ENCODE measurements at regions not wholly inside any gene's neighbourhood (a gene's known extent, or its start where the extent isn't known, plus 50 kb on each side); places are given as distances from the start of the nearest gene placed in this dataset.
"Not testable (repeated sequence)": the region's sequence is repeated elsewhere in the genome, so short reads cannot be mapped to it uniquely, and the experiment has no call there.

DNA sequence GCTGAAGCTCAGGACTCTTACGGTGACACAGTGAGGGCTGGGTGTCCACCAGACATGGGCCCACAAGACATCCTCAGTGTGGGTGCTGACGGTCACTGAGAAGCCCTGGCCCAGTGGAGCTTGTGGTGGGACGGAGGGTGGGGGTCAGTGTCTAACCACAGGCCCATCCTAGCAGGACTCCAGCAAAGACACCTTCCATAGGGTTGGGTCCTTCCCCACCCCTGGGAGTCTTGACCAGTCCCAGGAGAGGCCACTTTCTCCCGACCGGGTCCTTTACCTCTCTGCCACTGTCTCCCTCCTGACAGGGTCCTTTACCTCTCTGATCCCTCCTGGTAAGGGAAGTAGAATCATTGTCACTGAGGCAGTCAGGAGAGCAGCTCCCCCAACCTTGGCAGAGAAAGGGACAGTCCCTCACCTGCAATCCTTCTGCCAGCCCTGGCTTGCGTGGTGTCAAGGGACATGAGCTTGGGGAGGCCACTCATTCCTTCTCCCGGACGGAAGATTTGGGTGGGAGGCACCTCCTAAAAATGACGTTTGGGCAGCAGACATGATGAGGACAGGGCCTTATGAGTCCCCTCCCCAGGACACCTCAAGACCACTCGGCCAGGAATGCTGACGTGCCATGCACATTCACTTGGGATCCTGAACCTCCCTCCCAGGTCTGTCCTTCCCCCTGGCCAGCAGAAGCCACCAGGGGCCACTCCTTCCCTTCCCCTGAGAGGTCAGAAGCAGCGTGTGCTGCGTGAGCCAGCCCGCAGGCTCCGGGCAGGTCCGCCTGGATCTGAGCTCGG lies 91.5 kb upstream of the FGF3 start:
- Mint-ChIP-seq H3K36me3 (ENCODE audit: low read depth) (no peaks in the 10 kb centered on the region), H3K4me3 (no peak overlapping the region), H3K27ac (no peak overlapping the region), H3K4me1 (ENCODE audit: low read depth) (no peaks in the 10 kb centered on the region), H3K27me3 (ENCODE audit: low read depth) (no peaks in the 10 kb centered on the region), H3K9me3 (ENCODE audit: insufficient read depth) (no peaks in the 10 kb centered on the region)
- CTCF ChIA-PET = interaction anchor here (1.2 kb wide), 1 partner anchor 232 kb away, joined by 3 read pairs; no protein-coding TSS in a partner anchor
- no peak for DNase-seq
- no peak for ATAC-seq
- POLR2A ChIA-PET = no interaction called here

DNA sequence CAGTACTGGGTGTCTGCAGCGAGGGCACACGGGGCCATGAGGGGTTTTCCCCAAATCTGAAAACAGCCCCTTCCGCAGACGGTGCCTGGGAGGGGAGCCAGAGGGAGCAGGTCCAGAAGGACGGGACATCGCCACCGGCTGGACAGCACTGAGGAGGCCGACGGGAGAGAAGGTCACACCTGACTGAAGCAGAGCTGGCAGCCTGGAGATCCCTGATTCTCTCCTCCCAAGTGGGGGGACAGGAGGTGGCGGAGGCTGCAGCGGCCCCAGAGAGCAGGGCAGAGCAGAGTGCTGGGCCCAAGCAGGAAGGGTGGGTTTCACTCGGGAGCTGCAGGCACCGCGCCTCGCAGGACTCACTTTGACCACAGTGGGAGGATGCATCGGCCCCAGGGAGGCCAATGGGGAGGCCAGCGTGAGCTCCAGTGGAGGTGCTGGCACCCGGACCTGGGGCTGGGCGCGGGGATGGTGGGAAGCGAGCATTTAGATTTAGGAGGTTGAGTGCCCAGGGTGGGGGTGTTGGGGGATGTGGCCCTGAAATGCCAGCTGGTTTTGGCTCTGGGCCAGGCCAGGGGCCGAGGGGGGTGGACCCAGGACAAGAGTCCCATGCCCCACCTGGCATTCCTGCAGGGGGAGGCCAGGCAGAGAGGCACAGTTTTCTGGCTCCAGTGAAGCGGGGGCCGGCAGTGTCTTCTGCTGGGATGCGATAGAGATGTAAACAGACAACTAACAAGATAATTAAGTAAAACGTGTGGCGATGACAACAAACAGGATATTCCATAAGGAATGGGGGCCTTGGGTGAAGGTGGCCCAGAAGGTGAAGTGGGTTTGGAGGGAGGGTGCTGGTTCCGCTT lies 92.3 kb upstream of the FGF3 start:
- ChIA-PET CTCF (no interaction called here), POLR2A (no interaction called here)
- Mint-ChIP-seq H3K27ac (no peak overlapping the region), H3K27me3 (ENCODE audit: low read depth) (no peaks in the 10 kb centered on the region), H3K36me3 (ENCODE audit: low read depth) (no peaks in the 10 kb centered on the region), H3K4me3 (no peak overlapping the region), H3K4me1 (ENCODE audit: low read depth) (no peaks in the 10 kb centered on the region), H3K9me3 (ENCODE audit: insufficient read depth) (no peaks in the 10 kb centered on the region)
- DNase-seq = no peak
- no peak for ATAC-seq

DNA sequence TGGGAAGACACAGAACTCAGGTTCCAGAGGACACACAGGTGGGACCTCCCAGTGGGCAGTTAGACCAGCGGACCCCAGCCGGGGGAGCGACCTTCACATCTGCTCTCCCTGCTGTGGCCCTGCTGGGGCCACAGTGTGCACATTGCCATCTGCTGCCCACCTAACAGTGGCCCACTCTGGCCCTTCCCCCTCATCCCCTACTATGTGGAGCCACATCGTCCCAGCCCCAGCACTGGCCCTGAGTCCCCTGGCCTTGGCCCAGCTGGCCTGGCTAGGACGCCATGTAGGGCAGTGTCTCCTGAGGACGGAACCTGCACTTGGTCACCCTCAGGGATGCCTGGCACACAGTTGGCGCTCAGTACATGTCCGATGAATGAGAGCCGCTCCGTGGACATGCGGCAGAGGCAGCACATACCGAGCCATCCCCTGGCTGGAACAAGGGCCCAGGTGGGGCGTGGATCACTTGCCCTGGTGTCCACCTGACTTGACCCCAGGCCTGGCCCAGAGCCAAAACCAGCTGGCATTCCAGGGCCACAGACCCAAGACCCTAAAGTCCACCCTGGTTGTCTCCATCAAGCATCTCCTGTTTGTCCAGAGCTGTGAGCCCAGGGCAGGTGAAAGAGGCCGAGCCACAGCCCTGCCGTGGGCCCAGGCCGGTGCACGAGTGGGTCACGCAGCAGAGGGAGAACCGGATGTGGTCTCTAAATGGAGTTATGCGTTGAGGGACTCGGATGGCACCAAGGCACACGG lies 93.1 kb upstream of the FGF3 start:
- Mint-ChIP-seq H3K4me1 (ENCODE audit: low read depth) (no peaks in the 10 kb centered on the region), H3K9me3 (ENCODE audit: insufficient read depth) (no peaks in the 10 kb centered on the region), H3K4me3 (no peak overlapping the region), H3K27me3 (ENCODE audit: low read depth) (no peaks in the 10 kb centered on the region), H3K36me3 (ENCODE audit: low read depth) (no peaks in the 10 kb centered on the region), H3K27ac (no peak overlapping the region)
- ATAC-seq (no peak), DNase-seq (no peak)
- ChIA-PET POLR2A (no interaction called here), CTCF (interaction anchor here (0.8 to 1.2 kb wide), 3 partner anchors 8 to 287 kb away, joined by 3 read pairs; no protein-coding TSS in a partner anchor)

GRCh38 chr11:69912911-69913451 lies 93.8 kb upstream of the FGF3 start:
- no peaks in the 10 kb centered on the region for H3K27me3 Mint-ChIP-seq (ENCODE audit: low read depth)
- no peaks in the 10 kb centered on the region for H3K4me1 Mint-ChIP-seq (ENCODE audit: low read depth)
- H3K9me3 Mint-ChIP-seq (ENCODE audit: insufficient read depth) = no peaks in the 10 kb centered on the region
- ChIA-PET POLR2A (no interaction called here), CTCF (interaction anchor here (0.8 to 1.2 kb wide), 3 partner anchors 9 to 286 kb away, joined by 3 read pairs; no protein-coding TSS in a partner anchor)
- no peak overlapping the region for H3K27ac Mint-ChIP-seq
- H3K36me3 Mint-ChIP-seq (ENCODE audit: low read depth) = no peaks in the 10 kb centered on the region
- DNase-seq (peak; percentile 34), ATAC-seq (no peak)
- no peak overlapping the region for H3K4me3 Mint-ChIP-seq

DNA sequence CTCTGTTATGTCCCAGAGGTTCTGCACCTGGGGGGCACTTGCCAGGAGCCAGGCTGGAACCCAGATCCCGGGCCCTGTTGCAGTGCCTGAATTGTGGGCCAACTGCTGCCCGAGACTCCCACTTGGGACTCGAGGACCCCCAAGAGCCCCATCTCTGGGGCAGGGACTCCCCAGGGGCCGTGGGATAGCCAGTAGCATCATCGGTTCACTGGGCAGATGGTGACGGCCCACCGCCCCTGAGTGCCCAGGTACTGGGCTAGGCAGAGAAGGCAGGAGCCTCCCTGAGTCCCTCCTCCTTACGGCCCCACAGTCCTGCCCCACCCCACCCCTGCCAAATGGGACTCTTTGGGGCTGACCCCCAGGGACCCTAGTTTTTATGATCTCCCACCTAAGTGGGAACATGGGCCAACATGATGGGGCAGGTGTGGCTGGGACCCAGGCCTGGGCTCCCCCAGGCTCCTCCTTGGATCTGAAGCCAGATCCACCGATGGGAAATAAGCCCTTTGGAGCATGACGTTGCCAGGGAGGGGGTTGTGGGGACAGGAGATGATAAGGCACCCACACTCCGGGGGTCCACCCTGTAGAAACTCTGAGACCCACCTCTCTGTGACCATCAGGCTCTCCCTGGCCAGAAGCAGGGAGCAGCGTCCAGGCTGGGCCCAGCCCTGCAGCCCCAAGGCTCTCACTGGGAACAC lies 94.5 kb upstream of the FGF3 start:
- Mint-ChIP-seq H3K4me3 (no peak overlapping the region), H3K9me3 (ENCODE audit: insufficient read depth) (no peaks in the 10 kb centered on the region), H3K36me3 (ENCODE audit: low read depth) (no peaks in the 10 kb centered on the region), H3K27me3 (ENCODE audit: low read depth) (no peaks in the 10 kb centered on the region), H3K4me1 (ENCODE audit: low read depth) (no peaks in the 10 kb centered on the region), H3K27ac (no peak overlapping the region)
- CTCF ChIA-PET = interaction anchor here (1.1 to 1.2 kb wide), 2 partner anchors 9 to 283 kb away, joined by 3 read pairs; no protein-coding TSS in a partner anchor
- no peak for ATAC-seq
- no peak for DNase-seq
- POLR2A ChIA-PET = no interaction called here

GRCh38 chr11:69914286-69915150 lies 95.3 kb upstream of the FGF3 start:
- H3K9me3 Mint-ChIP-seq (ENCODE audit: insufficient read depth) = no peaks in the 10 kb centered on the region
- no peaks in the 10 kb centered on the region for H3K4me1 Mint-ChIP-seq (ENCODE audit: low read depth)
- no peaks in the 10 kb centered on the region for H3K36me3 Mint-ChIP-seq (ENCODE audit: low read depth)
- no peak overlapping the region for H3K27ac Mint-ChIP-seq
- ATAC-seq = no peak
- CTCF ChIA-PET = interaction anchor here (0.7 to 1.0 kb wide), 3 partner anchors 13 to 282 kb away, joined by 4 to 5 read pairs (median 4); no protein-coding TSS in a partner anchor
- no peak overlapping the region for H3K4me3 Mint-ChIP-seq
- DNase-seq = no peak
- peaks cover 2% of the 10 kb centered on the region for H3K27me3 Mint-ChIP-seq (ENCODE audit: low read depth)
- POLR2A ChIA-PET = no interaction called here

- no peak overlapping the region for H3K4me3 Mint-ChIP-seq
- H3K36me3 Mint-ChIP-seq (ENCODE audit: low read depth) = no peaks in the 10 kb centered on the region
- ChIA-PET POLR2A (no interaction called here), CTCF (interaction anchor here (0.7 to 1.0 kb wide), 3 partner anchors 14 to 281 kb away, joined by 4 to 5 read pairs (median 4); no protein-coding TSS in a partner anchor)
- DNase-seq (no peak), ATAC-seq (no peak)
- H3K4me1 Mint-ChIP-seq (ENCODE audit: low read depth) = no peaks in the 10 kb centered on the region
- H3K9me3 Mint-ChIP-seq (ENCODE audit: insufficient read depth) = no peaks in the 10 kb centered on the region
- H3K27me3 Mint-ChIP-seq (ENCODE audit: low read depth) = peaks cover 2% of the 10 kb centered on the region
- no peak overlapping the region for H3K27ac Mint-ChIP-seq
These were observed 95.9 kb upstream of the FGF3 start for GRCh38 chr11:69915151-69915500.

- POLR2A ChIA-PET = interaction anchor here (0.7 kb wide), 1 partner anchor 322 kb away, joined by 3 read pairs; no protein-coding TSS in a partner anchor
- peak; percentile 63 for DNase-seq
- ATAC-seq = no peak
These were observed 96.5 kb upstream of the FGF3 start for GRCh38 chr11:69915501-69916250.

GRCh38 chr11:69916251-69916649 lies 97.0 kb upstream of the FGF3 start:
- H3K9me3 Mint-ChIP-seq (ENCODE audit: insufficient read depth); DNase-seq; H3K27me3 Mint-ChIP-seq (ENCODE audit: low read depth); H3K4me3 Mint-ChIP-seq; ATAC-seq; CTCF ChIA-PET; H3K27ac Mint-ChIP-seq; H3K36me3 Mint-ChIP-seq (ENCODE audit: low read depth); H3K4me1 Mint-ChIP-seq (ENCODE audit: low read depth): not testable (repeated sequence)
- POLR2A ChIA-PET = interaction anchor here (0.7 kb wide), 1 partner anchor 322 kb away, joined by 3 read pairs; no protein-coding TSS in a partner anchor

More at GRCh38 chr11:69915501-69916250, 96.5 kb upstream of the FGF3 start:
- Mint-ChIP-seq H3K4me3 (no peak overlapping the region), H3K4me1 (ENCODE audit: low read depth) (no peaks in the 10 kb centered on the region), H3K9me3 (ENCODE audit: insufficient read depth) (no peaks in the 10 kb centered on the region), H3K27me3 (ENCODE audit: low read depth) (peaks cover 2% of the 10 kb centered on the region), H3K27ac (no peak overlapping the region), H3K36me3 (ENCODE audit: low read depth) (no peaks in the 10 kb centered on the region)
- CTCF ChIA-PET = interaction anchor here (0.7 to 1.0 kb wide), 3 partner anchors 15 to 280 kb away, joined by 4 to 5 read pairs (median 4); no protein-coding TSS in a partner anchor

- no peaks in the 10 kb centered on the region for H3K4me1 Mint-ChIP-seq (ENCODE audit: low read depth)
- CTCF ChIA-PET = no interaction called here
- POLR2A ChIA-PET = no interaction called here
- peaks cover 2% of the 10 kb centered on the region for H3K27me3 Mint-ChIP-seq (ENCODE audit: low read depth)
- no peak for DNase-seq
- H3K27ac Mint-ChIP-seq = no peak overlapping the region
- no peak for ATAC-seq
- H3K36me3 Mint-ChIP-seq (ENCODE audit: low read depth) = no peaks in the 10 kb centered on the region
- no peak overlapping the region for H3K4me3 Mint-ChIP-seq
- no peaks in the 10 kb centered on the region for H3K9me3 Mint-ChIP-seq (ENCODE audit: insufficient read depth)
These were observed 97.7 kb upstream of the FGF3 start for GRCh38 chr11:69916806-69917387.
